ENCODE measurements at regions not wholly inside any gene's neighbourhood (a gene's known extent, or its start where the extent isn't known, plus 50 kb on each side); places are given as distances from the start of the nearest gene placed in this dataset.

GRCh38 chr11:112564228-112564955, 303.7 kb upstream of the PLET1 start:
- Histone ChIP-seq H3K9me2 (replicated peaks; ENCODE audit: insufficient read depth) (no peaks in the 10 kb centered on the region), H4K20me1 (ENCODE audit: insufficient read depth, poor library complexity, severe bottlenecking) (no peaks in the 10 kb centered on the region), H3K4me1 (ENCODE audit: insufficient read depth) (peaks cover 8% of the 10 kb centered on the region), H2AFZ (no peak overlapping the region), H3K4me2 (no peak overlapping the region), H3K27me3 (peaks cover 17% of the 10 kb centered on the region), H3K36me3 (replicated peaks; ENCODE audit: insufficient read depth, low read depth) (no peaks in the 10 kb centered on the region), H3K27ac (peak overlapping the region; percentile 33), H3K4me3 (no peak overlapping the region), H3K79me2 (no peaks in the 10 kb centered on the region), H3K9me3 (ENCODE audit: low read depth) (no peaks in the 10 kb centered on the region)
- WGBS (ENCODE audit: low lambda C conversion rate, missing lambda C conversion rate) = 25% methylated on average over 3 of the region's 3 CpGs
- DNase-seq (ENCODE audit: low spot score) = peak; percentile 27
- TF ChIP-seq EZH2 (IDR thresholded peaks at IDR 0.05; ENCODE audit: borderline replicate concordance) (no peak), CTCF (IDR thresholded peaks at IDR 0.05; ENCODE audit: poor library complexity) (no peak), EZH2phosphoT487 (IDR thresholded peaks at IDR 0.05; ENCODE audit: low read depth, severe bottlenecking, unreplicated experiment) (no peak)

- TF ChIP-seq CTCF (IDR thresholded peaks at IDR 0.05; ENCODE audit: poor library complexity) (no peak), EZH2 (IDR thresholded peaks at IDR 0.05; ENCODE audit: borderline replicate concordance) (no peak), EZH2phosphoT487 (IDR thresholded peaks at IDR 0.05; ENCODE audit: low read depth, severe bottlenecking, unreplicated experiment) (no peak)
- Histone ChIP-seq H3K27me3 (peaks cover 17% of the 10 kb centered on the region), H4K20me1 (ENCODE audit: insufficient read depth, poor library complexity, severe bottlenecking) (no peaks in the 10 kb centered on the region), H3K27ac (no peak overlapping the region), H3K4me1 (ENCODE audit: insufficient read depth) (peaks cover 8% of the 10 kb centered on the region), H3K4me3 (no peak overlapping the region), H3K9me3 (ENCODE audit: low read depth) (no peaks in the 10 kb centered on the region), H2AFZ (no peak overlapping the region), H3K36me3 (replicated peaks; ENCODE audit: insufficient read depth, low read depth) (no peaks in the 10 kb centered on the region), H3K79me2 (no peaks in the 10 kb centered on the region), H3K4me2 (no peak overlapping the region), H3K9me2 (replicated peaks; ENCODE audit: insufficient read depth) (no peaks in the 10 kb centered on the region)
- 73% methylated on average over 5 of the region's 5 CpGs for WGBS (ENCODE audit: low lambda C conversion rate, missing lambda C conversion rate)
- DNase-seq (ENCODE audit: low spot score) = no peak
These were observed 304.9 kb upstream of the PLET1 start for GRCh38 chr11:112565551-112565950.

- Histone ChIP-seq H3K27ac (no peak overlapping the region), H4K20me1 (ENCODE audit: insufficient read depth, poor library complexity, severe bottlenecking) (no peaks in the 10 kb centered on the region), H2AFZ (no peak overlapping the region), H3K9me2 (replicated peaks; ENCODE audit: insufficient read depth) (no peaks in the 10 kb centered on the region), H3K79me2 (no peaks in the 10 kb centered on the region), H3K36me3 (replicated peaks; ENCODE audit: insufficient read depth, low read depth) (no peaks in the 10 kb centered on the region), H3K4me1 (ENCODE audit: insufficient read depth) (peaks cover 8% of the 10 kb centered on the region), H3K9me3 (ENCODE audit: low read depth) (no peaks in the 10 kb centered on the region), H3K4me3 (no peak overlapping the region), H3K4me2 (no peak overlapping the region), H3K27me3 (peaks cover 17% of the 10 kb centered on the region)
- 89% methylated on average over 2 of the region's 2 CpGs for WGBS (ENCODE audit: low lambda C conversion rate, missing lambda C conversion rate)
- no peak for DNase-seq (ENCODE audit: low spot score)
- TF ChIP-seq EZH2 (IDR thresholded peaks at IDR 0.05; ENCODE audit: borderline replicate concordance) (no peak), CTCF (IDR thresholded peaks at IDR 0.05; ENCODE audit: poor library complexity) (no peak), EZH2phosphoT487 (IDR thresholded peaks at IDR 0.05; ENCODE audit: low read depth, severe bottlenecking, unreplicated experiment) (no peak)
These were observed 305.5 kb upstream of the PLET1 start for GRCh38 chr11:112566124-112566523.

Measured in hepatocyte (in vitro differentiated cells).